ENCODE measurements at regions not wholly inside any gene's neighbourhood (a gene's known extent, or its start where the extent isn't known, plus 50 kb on each side); places are given as distances from the start of the nearest gene placed in this dataset.
"Not testable (repeated sequence)": the region's sequence is repeated elsewhere in the genome, so short reads cannot be mapped to it uniquely, and the experiment has no call there.

- no peaks in the 10 kb centered on the region for H3K9me3 Mint-ChIP-seq
- no peaks in the 10 kb centered on the region for H3K36me3 Mint-ChIP-seq (ENCODE audit: low read depth)
- no peaks in the 10 kb centered on the region for H3K27me3 Mint-ChIP-seq (ENCODE audit: low read depth)
- no peaks in the 10 kb centered on the region for H3K4me1 Mint-ChIP-seq (ENCODE audit: low read depth)
- H3K4me3 Mint-ChIP-seq: no peak overlapping the region
- H3K27ac Mint-ChIP-seq: no peak overlapping the region
Measured at GRCh38 chr7:84712374-84713121, 474.3 kb downstream of the SEMA3D start.

- not testable (repeated sequence) for H3K9me3 Mint-ChIP-seq; H3K27me3 Mint-ChIP-seq (ENCODE audit: low read depth); H3K4me1 Mint-ChIP-seq (ENCODE audit: low read depth); H3K27ac Mint-ChIP-seq; H3K4me3 Mint-ChIP-seq; H3K36me3 Mint-ChIP-seq (ENCODE audit: low read depth)
Measured at GRCh38 chr7:84710538-84710937, 476.3 kb downstream of the SEMA3D start.

GRCh38 chr7:84705706-84706105 lies 481.1 kb downstream of the SEMA3D start:
- no peak overlapping the region for H3K4me3 Mint-ChIP-seq
- H3K36me3 Mint-ChIP-seq (ENCODE audit: low read depth): no peaks in the 10 kb centered on the region
- H3K27me3 Mint-ChIP-seq (ENCODE audit: low read depth): no peaks in the 10 kb centered on the region
- no peaks in the 10 kb centered on the region for H3K4me1 Mint-ChIP-seq (ENCODE audit: low read depth)
- no peak overlapping the region for H3K27ac Mint-ChIP-seq
- H3K9me3 Mint-ChIP-seq: no peaks in the 10 kb centered on the region

GRCh38 chr7:84705079-84705478 lies 481.8 kb downstream of the SEMA3D start:
- Mint-ChIP-seq H3K9me3 (no peaks in the 10 kb centered on the region), H3K4me1 (ENCODE audit: low read depth) (no peaks in the 10 kb centered on the region), H3K36me3 (ENCODE audit: low read depth) (no peaks in the 10 kb centered on the region), H3K4me3 (no peak overlapping the region), H3K27me3 (ENCODE audit: low read depth) (no peaks in the 10 kb centered on the region), H3K27ac (no peak overlapping the region)

GRCh38 chr7:84704380-84704779 lies 482.5 kb downstream of the SEMA3D start:
- no peaks in the 10 kb centered on the region for H3K9me3 Mint-ChIP-seq
- H3K4me3 Mint-ChIP-seq: no peak overlapping the region
- no peaks in the 10 kb centered on the region for H3K36me3 Mint-ChIP-seq (ENCODE audit: low read depth)
- H3K27me3 Mint-ChIP-seq (ENCODE audit: low read depth): no peaks in the 10 kb centered on the region
- no peak overlapping the region for H3K27ac Mint-ChIP-seq
- H3K4me1 Mint-ChIP-seq (ENCODE audit: low read depth): no peaks in the 10 kb centered on the region

GRCh38 chr7:84701524-84702306 lies 485.1 kb downstream of the SEMA3D start:
- H3K27ac Mint-ChIP-seq: no peak overlapping the region

GRCh38 chr7:84700563-84701370 lies 486.1 kb downstream of the SEMA3D start:
- no peak overlapping the region for H3K4me3 Mint-ChIP-seq
- H3K36me3 Mint-ChIP-seq (ENCODE audit: low read depth): no peaks in the 10 kb centered on the region
- H3K4me1 Mint-ChIP-seq (ENCODE audit: low read depth): no peaks in the 10 kb centered on the region
- H3K27ac Mint-ChIP-seq: no peak overlapping the region
- H3K9me3 Mint-ChIP-seq: no peaks in the 10 kb centered on the region
- H3K27me3 Mint-ChIP-seq (ENCODE audit: low read depth): no peaks in the 10 kb centered on the region

More at GRCh38 chr7:84701524-84702306, 485.1 kb downstream of the SEMA3D start:
- Mint-ChIP-seq H3K36me3 (ENCODE audit: low read depth) (no peaks in the 10 kb centered on the region), H3K9me3 (no peaks in the 10 kb centered on the region), H3K4me1 (ENCODE audit: low read depth) (no peaks in the 10 kb centered on the region), H3K4me3 (no peak overlapping the region), H3K27me3 (ENCODE audit: low read depth) (no peaks in the 10 kb centered on the region)

GRCh38 chr7:84697506-84697905 lies 489.4 kb downstream of the SEMA3D start:
- Mint-ChIP-seq H3K27me3 (ENCODE audit: low read depth) (no peaks in the 10 kb centered on the region), H3K27ac (no peak overlapping the region), H3K9me3 (no peaks in the 10 kb centered on the region), H3K36me3 (ENCODE audit: low read depth) (no peaks in the 10 kb centered on the region), H3K4me1 (ENCODE audit: low read depth) (no peaks in the 10 kb centered on the region), H3K4me3 (no peak overlapping the region)

GRCh38 chr7:84693483-84693882 lies 493.4 kb downstream of the SEMA3D start:
- Mint-ChIP-seq H3K4me3 (no peak overlapping the region), H3K4me1 (ENCODE audit: low read depth) (no peaks in the 10 kb centered on the region), H3K36me3 (ENCODE audit: low read depth) (no peaks in the 10 kb centered on the region), H3K27ac (no peak overlapping the region), H3K9me3 (no peaks in the 10 kb centered on the region), H3K27me3 (ENCODE audit: low read depth) (no peaks in the 10 kb centered on the region)

GRCh38 chr7:84688671-84689070 lies 494.1 kb upstream of the SEMA3A start:
- no peaks in the 10 kb centered on the region for H3K36me3 Mint-ChIP-seq (ENCODE audit: low read depth)
- H3K27me3 Mint-ChIP-seq (ENCODE audit: low read depth): no peaks in the 10 kb centered on the region
- H3K9me3 Mint-ChIP-seq: no peaks in the 10 kb centered on the region
- H3K27ac Mint-ChIP-seq: no peak overlapping the region
- no peak overlapping the region for H3K4me3 Mint-ChIP-seq
- no peaks in the 10 kb centered on the region for H3K4me1 Mint-ChIP-seq (ENCODE audit: low read depth)

GRCh38 chr7:84686373-84686772 lies 491.8 kb upstream of the SEMA3A start:
- H3K4me3 Mint-ChIP-seq: no peak overlapping the region
- no peaks in the 10 kb centered on the region for H3K27me3 Mint-ChIP-seq (ENCODE audit: low read depth)

GRCh38 chr7:84684836-84685480 lies 490.4 kb upstream of the SEMA3A start:
- no peak overlapping the region for H3K27ac Mint-ChIP-seq
- no peaks in the 10 kb centered on the region for H3K9me3 Mint-ChIP-seq
- H3K36me3 Mint-ChIP-seq (ENCODE audit: low read depth): no peaks in the 10 kb centered on the region
- no peak overlapping the region for H3K4me3 Mint-ChIP-seq
- H3K27me3 Mint-ChIP-seq (ENCODE audit: low read depth): no peaks in the 10 kb centered on the region
- no peaks in the 10 kb centered on the region for H3K4me1 Mint-ChIP-seq (ENCODE audit: low read depth)

More at GRCh38 chr7:84686373-84686772, 491.8 kb upstream of the SEMA3A start:
- Mint-ChIP-seq H3K27ac (no peak overlapping the region), H3K36me3 (ENCODE audit: low read depth) (no peaks in the 10 kb centered on the region), H3K4me1 (ENCODE audit: low read depth) (no peaks in the 10 kb centered on the region), H3K9me3 (no peaks in the 10 kb centered on the region)

GRCh38 chr7:84682543-84682942 lies 488.0 kb upstream of the SEMA3A start:
- Mint-ChIP-seq H3K4me3 (no peak overlapping the region), H3K36me3 (ENCODE audit: low read depth) (no peaks in the 10 kb centered on the region), H3K4me1 (ENCODE audit: low read depth) (no peaks in the 10 kb centered on the region), H3K9me3 (no peaks in the 10 kb centered on the region), H3K27me3 (ENCODE audit: low read depth) (no peaks in the 10 kb centered on the region), H3K27ac (no peak overlapping the region)

GRCh38 chr7:84678841-84679240 lies 484.3 kb upstream of the SEMA3A start:
- no peaks in the 10 kb centered on the region for H3K36me3 Mint-ChIP-seq (ENCODE audit: low read depth)
- no peaks in the 10 kb centered on the region for H3K9me3 Mint-ChIP-seq
- peaks cover 10% of the 10 kb centered on the region for H3K4me1 Mint-ChIP-seq (ENCODE audit: low read depth)
- H3K27ac Mint-ChIP-seq: no peak overlapping the region
- H3K27me3 Mint-ChIP-seq (ENCODE audit: low read depth): no peaks in the 10 kb centered on the region
- no peak overlapping the region for H3K4me3 Mint-ChIP-seq
